A204.1 (cell line): ENCODE measurements at regions not wholly inside any gene's neighbourhood (a gene's known extent, or its start where the extent isn't known, plus 50 kb on each side); places are given as distances from the start of the nearest gene placed in this dataset.

Experiments
- FAIRE-seq: peaks from 2 replicates; lab custom pipeline; 2012; peaks lifted over from hg19 to GRCh38; lab: Jason Lieb, UNC

- no peak for FAIRE-seq
Measured at GRCh38 chr14:81841346-81841745, 307.7 kb upstream of the SEL1L start.

- no peak for FAIRE-seq
Measured at GRCh38 chr14:81849714-81850113, 316.1 kb upstream of the SEL1L start.

GRCh38 chr14:81855007-81855406 is 321.4 kb upstream of the SEL1L start:
- FAIRE-seq = no peak

GRCh38 chr14:81859046-81859445 is 325.4 kb upstream of the SEL1L start:
- FAIRE-seq = no peak

- no peak for FAIRE-seq
Measured at GRCh38 chr14:81868172-81868571, 334.5 kb upstream of the SEL1L start.

GRCh38 chr14:81871706-81872105 is 338.1 kb upstream of the SEL1L start:
- no peak for FAIRE-seq

- no peak for FAIRE-seq
Measured at GRCh38 chr14:81884382-81884781, 350.7 kb upstream of the SEL1L start.

- FAIRE-seq = no peak
Measured at GRCh38 chr14:81886588-81886987, 352.9 kb upstream of the SEL1L start.

- FAIRE-seq = no peak
Measured at GRCh38 chr14:81889529-81889928, 355.9 kb upstream of the SEL1L start.

GRCh38 chr14:81890020-81890419 is 356.4 kb upstream of the SEL1L start:
- no peak for FAIRE-seq

- no peak for FAIRE-seq
Measured at GRCh38 chr14:81903477-81903876, 369.8 kb upstream of the SEL1L start.

GRCh38 chr14:81927070-81927469 is 393.4 kb upstream of the SEL1L start:
- FAIRE-seq = no peak

GRCh38 chr14:81931828-81932227 is 398.2 kb upstream of the SEL1L start:
- FAIRE-seq = no peak

GRCh38 chr14:81936348-81936747 is 402.7 kb upstream of the SEL1L start:
- no peak for FAIRE-seq

GRCh38 chr14:81936902-81937301 is 403.2 kb upstream of the SEL1L start:
- FAIRE-seq = no peak

- no peak for FAIRE-seq
Measured at GRCh38 chr14:81938341-81938740, 404.7 kb upstream of the SEL1L start.

- FAIRE-seq = no peak
Measured at GRCh38 chr14:81940651-81941050, 407.0 kb upstream of the SEL1L start.

GRCh38 chr14:81942071-81942470 is 408.4 kb upstream of the SEL1L start:
- FAIRE-seq = no peak

- no peak for FAIRE-seq
Measured at GRCh38 chr14:81946375-81946774, 412.7 kb upstream of the SEL1L start.

- FAIRE-seq = no peak
Measured at GRCh38 chr14:81946834-81947798, 413.5 kb upstream of the SEL1L start.

- no peak for FAIRE-seq
Measured at GRCh38 chr14:81952917-81953316, 419.3 kb upstream of the SEL1L start.

- FAIRE-seq = no peak
Measured at GRCh38 chr14:81953419-81953818, 419.8 kb upstream of the SEL1L start.

GRCh38 chr14:81955123-81955522 is 421.5 kb upstream of the SEL1L start:
- no peak for FAIRE-seq

- FAIRE-seq = no peak
Measured at GRCh38 chr14:81960781-81961180, 427.1 kb upstream of the SEL1L start.
